ENCODE measurements at regions not wholly inside any gene's neighbourhood (a gene's known extent, or its start where the extent isn't known, plus 50 kb on each side); places are given as distances from the start of the nearest gene placed in this dataset.

GRCh38 chr5:10173716-10174115 lies 76.0 kb downstream of the ATPSCKMT start:
- DNase-seq, result no peak

GRCh38 chr5:10172247-10172646 lies 77.4 kb downstream of the ATPSCKMT start:
- no peak for DNase-seq

GRCh38 chr5:10169359-10169758 lies 80.3 kb downstream of the ATPSCKMT start:
- no peak for DNase-seq

GRCh38 chr5:10168254-10168653 lies 81.4 kb downstream of the ATPSCKMT start:
- DNase-seq, result no peak

- no peak for DNase-seq
These were observed 81.9 kb downstream of the ATPSCKMT start for GRCh38 chr5:10167806-10168205.

- DNase-seq, result no peak
These were observed 83.3 kb downstream of the ATPSCKMT start for GRCh38 chr5:10166392-10166791.

- no peak for DNase-seq
These were observed 87.2 kb downstream of the ATPSCKMT start for GRCh38 chr5:10162468-10162867.

GRCh38 chr5:10161778-10162177 lies 87.9 kb downstream of the ATPSCKMT start:
- DNase-seq, result no peak

- no peak for DNase-seq
These were observed 89.4 kb downstream of the ATPSCKMT start for GRCh38 chr5:10160241-10160640.

GRCh38 chr5:10158886-10159285 lies 90.8 kb downstream of the ATPSCKMT start:
- DNase-seq, result no peak

GRCh38 chr5:10157085-10157669 lies 92.5 kb downstream of the ATPSCKMT start:
- DNase-seq, result no peak

GRCh38 chr5:10155897-10156667 lies 93.6 kb downstream of the ATPSCKMT start:
- no peak for DNase-seq

- no peak for DNase-seq
These were observed 95.7 kb downstream of the ATPSCKMT start for GRCh38 chr5:10153808-10154537.

GRCh38 chr5:10153394-10153793 lies 96.3 kb downstream of the ATPSCKMT start:
- no peak for DNase-seq

- DNase-seq, result no peak
These were observed 98.0 kb downstream of the ATPSCKMT start for GRCh38 chr5:10151656-10152055.

GRCh38 chr5:10149911-10150310 lies 99.8 kb downstream of the ATPSCKMT start:
- no peak for DNase-seq

- DNase-seq, result no peak
These were observed 103.7 kb downstream of the ATPSCKMT start for GRCh38 chr5:10145923-10146401.

- DNase-seq, result no peak
These were observed 105.6 kb downstream of the ATPSCKMT start for GRCh38 chr5:10144040-10144439.

- DNase-seq, result no peak
These were observed 109.3 kb downstream of the ATPSCKMT start for GRCh38 chr5:10140195-10140973.

GRCh38 chr5:10138395-10139057 lies 111.2 kb downstream of the ATPSCKMT start:
- no peak for DNase-seq

GRCh38 chr5:10133830-10134229 lies 115.9 kb downstream of the ATPSCKMT start:
- DNase-seq, result no peak

GRCh38 chr5:10130881-10131280 lies 118.8 kb downstream of the ATPSCKMT start:
- DNase-seq, result no peak

- DNase-seq, result no peak
These were observed 122.8 kb downstream of the ATPSCKMT start for GRCh38 chr5:10126900-10127299.
